IPS-20b (cell line): ENCODE measurements at regions not wholly inside any gene's neighbourhood (a gene's known extent, or its start where the extent isn't known, plus 50 kb on each side); places are given as distances from the start of the nearest gene placed in this dataset.
"Not testable (repeated sequence)": the region's sequence is repeated elsewhere in the genome, so short reads cannot be mapped to it uniquely, and the experiment has no call there.

ENCODE experiments used
- H3K27ac ChIP-seq: one replicate; pipeline ENCODE4 v1.5.1; 2013; ENCODE audit warnings: low read length
- H3K27me3 ChIP-seq: 2 replicates; pipeline ENCODE4 v1.6.1; 2013; ENCODE audit warnings: mild to moderate bottlenecking, low read length, inconsistent platforms; ENCODE audit not compliant: insufficient read depth
- H3K36me3 ChIP-seq: 2 replicates; pipeline ENCODE4 v1.6.1; 2013; ENCODE audit warnings: low read depth, mild to moderate bottlenecking, inconsistent platforms, low read length, moderate library complexity; ENCODE audit not compliant: insufficient read depth
- H3K4me1 ChIP-seq: 2 replicates; pipeline ENCODE4 v1.6.1; 2013; ENCODE audit warnings: mild to moderate bottlenecking, control low read depth, inconsistent platforms, low read length, moderate library complexity; ENCODE audit not compliant: insufficient read depth
- H3K4me3 ChIP-seq: 2 replicates; pipeline ENCODE4 v1.5.1; 2013; ENCODE audit warnings: mild to moderate bottlenecking, low read length, inconsistent platforms
- H3K9ac ChIP-seq: 2 replicates; pipeline ENCODE4 v1.6.1; 2013; ENCODE audit warnings: low read depth, mild to moderate bottlenecking, inconsistent platforms, low read length, moderate library complexity
- H3K9me3 ChIP-seq: 2 replicates; pipeline ENCODE4 v1.6.1; 2013; ENCODE audit warnings: mild to moderate bottlenecking, low read depth, low read length, inconsistent platforms; ENCODE audit not compliant: insufficient read depth

DNA sequence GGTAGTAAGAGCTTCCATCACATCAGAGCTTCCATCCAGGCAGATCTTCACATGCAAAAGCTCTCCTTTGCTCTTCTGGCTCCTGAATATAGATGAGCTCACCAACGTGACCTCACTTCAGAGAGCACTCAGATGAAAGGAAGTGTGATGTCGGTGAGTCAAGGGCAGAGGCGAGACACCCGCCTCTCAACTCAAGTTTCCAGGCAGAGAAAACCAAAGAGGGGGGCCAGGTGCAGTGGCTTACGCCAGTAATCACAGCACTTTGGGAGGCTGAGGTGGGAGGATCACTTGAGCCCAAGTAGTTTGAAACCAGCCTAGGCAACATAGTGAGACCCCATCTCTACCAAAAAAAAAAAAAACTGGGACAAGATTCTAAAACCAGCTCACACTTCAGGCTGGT is 126.9 kb downstream of the DUSP6 start:
- Histone ChIP-seq H3K27me3 (no peaks in the 10 kb centered on the region), H3K9me3 (no peaks in the 10 kb centered on the region), H3K9ac (peak overlapping the region; percentile 12; the same call in 1 of the 2 replicates), H3K4me1 (peaks cover 18% of the 10 kb centered on the region; the same call in 1 of the 2 replicates), H3K36me3 (no peaks in the 10 kb centered on the region), H3K4me3 (0 out of 2 replicates have a peak overlapping the region, but pooled peaks have one; percentile 31), H3K27ac (no peak overlapping the region)

DNA sequence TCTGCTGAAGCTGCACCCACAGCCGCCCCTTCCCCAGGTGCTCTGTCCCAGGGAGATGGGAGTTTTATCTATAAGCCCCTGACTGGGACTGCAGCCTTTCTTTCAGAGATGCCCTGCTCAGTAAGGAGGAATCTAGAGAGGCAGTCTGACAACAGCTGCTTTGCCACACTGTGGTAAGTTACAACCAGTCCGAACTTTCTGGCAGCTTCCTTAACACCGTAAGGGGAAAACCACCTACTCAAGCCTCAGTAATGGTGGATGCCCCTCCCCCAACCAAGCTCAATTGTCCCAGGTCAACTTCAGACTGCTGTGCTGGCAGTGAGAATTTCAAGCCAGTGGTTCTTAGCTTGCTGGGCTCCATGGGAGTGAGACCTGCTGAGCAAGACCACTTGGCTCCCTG is 129.7 kb downstream of the DUSP6 start:
- peaks cover 18% of the 10 kb centered on the region; the same call in 1 of the 2 replicates for H3K4me1 ChIP-seq
- H3K27me3 ChIP-seq, H3K9me3 ChIP-seq, H3K36me3 ChIP-seq, H3K9ac ChIP-seq, H3K4me3 ChIP-seq, H3K27ac ChIP-seq: not testable (repeated sequence)

GRCh38 chr12:89217472-89217871 is 134.8 kb downstream of the DUSP6 start:
- Histone ChIP-seq H3K4me1 (no peaks in the 10 kb centered on the region), H3K4me3 (no peak overlapping the region), H3K27ac (no peak overlapping the region), H3K9me3 (no peaks in the 10 kb centered on the region), H3K27me3 (no peaks in the 10 kb centered on the region), H3K9ac (no peak overlapping the region), H3K36me3 (no peaks in the 10 kb centered on the region)

DNA sequence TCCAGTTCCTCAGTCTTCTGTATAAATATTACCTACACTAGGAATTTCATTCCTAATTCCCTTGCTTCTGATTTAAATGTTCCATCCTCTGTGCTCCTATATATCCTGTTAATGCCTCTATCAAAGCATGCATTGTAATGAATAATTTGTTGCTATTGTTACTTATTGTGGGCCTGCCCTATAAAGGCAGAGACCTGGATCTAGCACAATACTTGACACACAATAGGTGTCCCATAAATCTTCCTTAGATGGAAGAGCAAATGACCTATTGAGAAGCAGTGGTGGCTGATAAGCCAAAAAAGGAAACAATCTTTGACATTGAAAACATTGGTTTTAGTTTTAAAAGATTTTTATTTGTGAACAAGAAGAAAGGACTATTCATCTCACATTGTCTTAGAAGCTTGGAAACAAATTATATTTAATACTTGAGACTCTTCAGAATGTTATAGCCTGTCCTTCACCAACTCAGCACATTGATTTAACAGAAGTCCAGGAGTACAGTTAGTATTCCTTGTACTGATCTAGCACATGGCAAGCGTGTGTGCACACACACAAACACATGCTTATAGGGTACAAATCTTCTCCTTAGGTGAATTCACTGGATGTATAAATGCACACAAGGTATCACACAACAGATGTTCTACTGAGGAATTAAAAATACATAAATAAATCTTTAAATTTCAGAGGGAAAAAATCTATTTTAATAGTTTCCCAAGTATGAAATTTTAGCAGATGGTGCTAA is 135.9 kb downstream of the DUSP6 start:
- Histone ChIP-seq H3K9ac (no peak overlapping the region), H3K27ac (no peak overlapping the region), H3K27me3 (no peaks in the 10 kb centered on the region), H3K9me3 (no peaks in the 10 kb centered on the region), H3K4me1 (no peaks in the 10 kb centered on the region), H3K36me3 (no peaks in the 10 kb centered on the region), H3K4me3 (no peak overlapping the region)

DNA sequence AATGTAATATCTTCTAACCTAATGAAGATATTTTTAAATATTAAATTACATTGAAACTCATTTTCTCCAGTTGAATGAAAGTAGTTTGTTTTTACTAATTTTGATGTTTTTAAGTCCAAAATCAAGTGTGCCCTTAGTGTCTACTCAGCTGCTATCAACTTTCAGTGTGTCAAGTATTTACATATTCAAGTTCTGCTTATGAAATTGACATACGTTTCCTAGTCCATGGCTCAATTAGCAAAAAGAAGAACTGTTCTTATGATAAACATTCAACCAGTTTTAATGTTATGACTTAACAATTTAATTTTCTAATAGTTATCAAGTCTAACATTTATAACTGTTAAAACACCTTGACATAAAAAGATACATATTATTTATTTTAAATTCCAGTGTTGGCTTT is 137.1 kb downstream of the DUSP6 start:
- Histone ChIP-seq H3K27me3 (no peaks in the 10 kb centered on the region), H3K27ac (no peak overlapping the region), H3K9me3 (no peaks in the 10 kb centered on the region), H3K9ac (no peak overlapping the region), H3K36me3 (no peaks in the 10 kb centered on the region), H3K4me1 (no peaks in the 10 kb centered on the region), H3K4me3 (no peak overlapping the region)

GRCh38 chr12:89213747-89214146 is 138.6 kb downstream of the DUSP6 start:
- no peak overlapping the region for H3K9ac ChIP-seq
- H3K4me3 ChIP-seq: no peak overlapping the region
- H3K9me3 ChIP-seq: no peaks in the 10 kb centered on the region
- H3K36me3 ChIP-seq: no peaks in the 10 kb centered on the region
- H3K4me1 ChIP-seq: no peaks in the 10 kb centered on the region
- H3K27me3 ChIP-seq: no peaks in the 10 kb centered on the region
- H3K27ac ChIP-seq: no peak overlapping the region

DNA sequence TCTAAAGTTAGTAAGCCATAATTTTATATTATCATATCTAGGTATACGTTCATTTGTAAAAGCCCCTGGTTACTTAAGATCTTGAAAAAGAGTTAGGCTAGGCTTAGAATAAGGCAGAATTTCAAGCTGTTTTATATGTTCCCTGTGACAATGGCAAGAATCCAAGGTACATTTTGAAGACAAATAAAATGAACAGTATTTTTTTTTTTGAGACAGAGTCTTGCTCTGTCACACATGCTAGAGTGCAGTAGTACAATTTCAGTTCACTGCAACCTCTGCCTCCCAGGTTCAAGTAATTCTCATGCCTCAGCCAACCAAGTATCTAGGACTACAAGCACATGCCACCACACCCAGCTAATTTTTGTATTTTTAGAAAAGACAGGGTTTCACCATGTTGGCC is 139.2 kb downstream of the DUSP6 start:
- H3K4me3 ChIP-seq: no peak overlapping the region
- H3K27ac ChIP-seq: no peak overlapping the region
- no peak overlapping the region for H3K9ac ChIP-seq
- no peaks in the 10 kb centered on the region for H3K36me3 ChIP-seq
- no peaks in the 10 kb centered on the region for H3K9me3 ChIP-seq
- no peaks in the 10 kb centered on the region for H3K27me3 ChIP-seq
- no peaks in the 10 kb centered on the region; the same call in 1 of the 2 replicates for H3K4me1 ChIP-seq

GRCh38 chr12:89212339-89212771 is 139.9 kb downstream of the DUSP6 start:
- no peaks in the 10 kb centered on the region for H3K36me3 ChIP-seq

DNA sequence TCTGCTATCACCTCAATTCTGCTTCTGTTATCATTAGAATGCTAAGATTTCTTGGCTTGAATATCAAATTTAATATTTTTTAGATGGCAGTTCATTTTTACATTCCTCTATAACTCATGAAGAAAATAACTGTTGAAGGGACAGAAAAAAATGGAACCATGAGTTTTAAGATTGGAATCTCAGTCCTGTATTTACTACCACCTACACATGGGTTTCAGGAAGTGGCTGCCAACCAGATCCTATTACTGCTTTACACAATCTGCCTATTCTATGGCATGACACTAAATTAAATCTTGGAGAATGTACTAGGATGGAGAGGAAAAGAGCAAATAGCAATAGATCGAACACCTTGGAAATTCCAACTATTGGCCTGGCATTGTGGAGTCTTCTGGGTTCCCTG is 140.8 kb downstream of the DUSP6 start:
- Histone ChIP-seq H3K9me3 (no peaks in the 10 kb centered on the region), H3K36me3 (no peaks in the 10 kb centered on the region), H3K4me3 (no peak overlapping the region), H3K27ac (no peak overlapping the region), H3K9ac (no peak overlapping the region), H3K4me1 (no peaks in the 10 kb centered on the region; the same call in 1 of the 2 replicates), H3K27me3 (no peaks in the 10 kb centered on the region)

More at GRCh38 chr12:89212339-89212771, 139.9 kb downstream of the DUSP6 start:
- Histone ChIP-seq H3K27me3 (no peaks in the 10 kb centered on the region), H3K9ac (no peak overlapping the region), H3K4me3 (no peak overlapping the region), H3K27ac (no peak overlapping the region), H3K9me3 (no peaks in the 10 kb centered on the region), H3K4me1 (no peaks in the 10 kb centered on the region; the same call in 1 of the 2 replicates)

GRCh38 chr12:89210277-89210676 is 142.0 kb downstream of the DUSP6 start:
- Histone ChIP-seq H3K27ac (no peak overlapping the region), H3K36me3 (no peaks in the 10 kb centered on the region), H3K4me3 (no peak overlapping the region), H3K9me3 (no peaks in the 10 kb centered on the region), H3K27me3 (no peaks in the 10 kb centered on the region), H3K9ac (no peak overlapping the region), H3K4me1 (no peaks in the 10 kb centered on the region; the same call in 1 of the 2 replicates)

DNA sequence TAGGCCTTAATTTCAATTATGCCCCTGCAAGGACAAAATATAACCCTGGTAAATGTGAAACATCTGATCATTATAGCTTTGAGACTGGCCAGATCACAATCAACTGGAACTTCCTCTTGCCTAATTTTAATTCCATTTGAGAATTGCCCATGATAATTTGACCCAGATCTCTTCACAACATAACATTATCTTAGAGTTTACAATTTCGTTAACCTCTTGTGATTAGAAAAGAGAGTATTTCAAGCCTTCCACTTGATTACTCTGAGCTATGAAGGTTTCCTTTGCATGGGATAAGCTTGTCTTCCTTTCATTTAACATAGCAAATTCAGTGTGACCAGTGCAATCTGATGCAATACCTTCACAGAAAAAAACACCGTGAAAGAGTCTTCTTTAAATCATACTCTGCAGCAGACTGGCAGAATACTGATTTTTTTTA is 143.6 kb downstream of the DUSP6 start:
- H3K9ac ChIP-seq: no peak overlapping the region; the same call in 1 of the 2 replicates
- no peak overlapping the region for H3K27ac ChIP-seq
- H3K27me3 ChIP-seq: no peaks in the 10 kb centered on the region
- H3K36me3 ChIP-seq: no peaks in the 10 kb centered on the region
- H3K4me3 ChIP-seq: no peak overlapping the region
- H3K9me3 ChIP-seq: no peaks in the 10 kb centered on the region
- H3K4me1 ChIP-seq: no peaks in the 10 kb centered on the region; the same call in 1 of the 2 replicates

DNA sequence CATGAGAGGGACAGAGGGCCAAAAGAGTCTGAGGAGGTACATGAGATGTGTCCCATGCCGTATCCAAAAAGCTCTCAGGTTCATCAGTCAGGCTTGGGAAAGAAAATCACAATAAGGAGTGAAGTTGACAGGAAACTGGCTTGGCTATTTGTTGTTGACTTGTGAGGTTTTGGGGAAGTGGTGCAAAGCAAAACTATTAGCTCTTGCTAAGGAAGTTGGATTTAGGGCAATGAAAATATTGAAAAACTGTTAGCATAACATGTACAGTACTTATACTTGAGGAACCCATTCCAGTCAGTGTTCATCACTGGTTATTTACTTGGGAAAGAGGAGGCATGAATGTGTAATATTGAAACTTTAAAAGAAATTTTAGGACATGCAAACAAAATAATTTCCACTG is 145.9 kb downstream of the DUSP6 start:
- Histone ChIP-seq H3K4me3 (no peak overlapping the region), H3K27ac (no peak overlapping the region), H3K9ac (no peak overlapping the region), H3K9me3 (no peaks in the 10 kb centered on the region), H3K4me1 (no peaks in the 10 kb centered on the region; the same call in 1 of the 2 replicates), H3K27me3 (no peaks in the 10 kb centered on the region), H3K36me3 (no peaks in the 10 kb centered on the region)
